ENCODE measurements at regions not wholly inside any gene's neighbourhood (a gene's known extent, or its start where the extent isn't known, plus 50 kb on each side); places are given as distances from the start of the nearest gene placed in this dataset.

DNA sequence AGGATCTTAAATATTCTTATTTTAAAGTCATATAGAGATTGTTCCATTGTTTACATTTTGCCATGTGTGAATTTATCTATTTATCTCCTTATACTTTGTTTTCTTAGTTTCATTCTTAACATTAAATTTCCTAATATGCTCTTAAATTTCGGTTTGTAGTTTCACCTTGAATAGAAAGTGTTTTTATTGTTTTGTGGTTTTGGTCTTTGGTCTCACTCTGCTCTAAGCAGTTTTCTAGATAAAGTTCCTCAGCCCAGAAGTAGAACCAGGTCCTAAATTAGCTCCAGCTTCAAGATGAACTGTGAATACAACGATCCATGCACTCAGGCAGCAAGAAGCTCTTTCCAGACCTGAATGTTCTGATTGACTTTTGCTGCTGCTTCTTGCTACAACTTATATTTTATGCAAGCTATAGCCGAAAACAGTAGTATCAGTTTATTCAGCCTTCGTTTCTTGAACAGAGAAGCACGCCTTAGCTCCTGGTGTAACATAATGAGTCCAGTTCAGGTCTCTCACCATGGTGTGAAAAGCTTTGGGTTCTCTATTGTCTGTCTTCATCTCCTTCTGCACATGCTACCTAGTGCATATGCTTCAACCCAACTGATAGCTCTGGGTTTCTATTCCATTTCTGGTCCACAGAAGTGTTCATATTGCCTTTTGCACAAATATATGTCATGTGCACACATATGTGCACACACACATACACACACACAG lies 95.3 kb downstream of the SEM1 start:
- DNase-seq (ENCODE audit: low spot score), result no peak
- TF ChIP-seq, protein P1, sequence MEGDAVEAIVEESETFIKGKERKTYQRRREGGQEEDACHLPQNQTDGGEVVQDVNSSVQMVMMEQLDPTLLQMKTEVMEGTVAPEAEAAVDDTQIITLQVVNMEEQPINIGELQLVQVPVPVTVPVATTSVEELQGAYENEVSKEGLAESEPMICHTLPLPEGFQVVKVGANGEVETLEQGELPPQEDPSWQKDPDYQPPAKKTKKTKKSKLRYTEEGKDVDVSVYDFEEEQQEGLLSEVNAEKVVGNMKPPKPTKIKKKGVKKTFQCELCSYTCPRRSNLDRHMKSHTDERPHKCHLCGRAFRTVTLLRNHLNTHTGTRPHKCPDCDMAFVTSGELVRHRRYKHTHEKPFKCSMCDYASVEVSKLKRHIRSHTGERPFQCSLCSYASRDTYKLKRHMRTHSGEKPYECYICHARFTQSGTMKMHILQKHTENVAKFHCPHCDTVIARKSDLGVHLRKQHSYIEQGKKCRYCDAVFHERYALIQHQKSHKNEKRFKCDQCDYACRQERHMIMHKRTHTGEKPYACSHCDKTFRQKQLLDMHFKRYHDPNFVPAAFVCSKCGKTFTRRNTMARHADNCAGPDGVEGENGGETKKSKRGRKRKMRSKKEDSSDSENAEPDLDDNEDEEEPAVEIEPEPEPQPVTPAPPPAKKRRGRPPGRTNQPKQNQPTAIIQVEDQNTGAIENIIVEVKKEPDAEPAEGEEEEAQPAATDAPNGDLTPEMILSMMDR (IDR thresholded peaks at IDR 0.05; ENCODE audit: borderline replicate concordance, control extremely low read depth, extremely low read depth, insufficient read depth, missing control alignments), result no peak
- in situ Hi-C loops (cut with MboI; ENCODE audit: low sequenced_read_pairs, unreplicated experiment), result no loop called here

DNA sequence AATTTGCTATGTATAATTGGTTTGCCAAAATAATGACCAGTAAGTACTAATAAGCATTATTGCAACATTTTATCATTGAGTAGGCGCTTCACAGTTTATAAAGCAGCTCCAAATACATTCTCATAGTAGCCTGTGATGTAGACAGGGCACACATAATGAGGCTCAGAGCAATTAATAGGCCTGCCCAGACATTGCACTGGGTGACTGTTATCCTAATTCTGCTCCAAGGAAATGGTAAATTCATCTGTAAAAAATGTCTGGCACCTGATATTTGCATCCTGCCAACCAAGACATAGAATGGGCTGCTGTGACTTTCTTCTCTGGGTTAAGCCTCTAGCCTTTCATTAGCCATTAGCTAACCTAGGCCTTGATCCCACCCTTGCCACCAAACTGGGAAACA lies 97.6 kb downstream of the SEM1 start:
- in situ Hi-C loops (cut with MboI; ENCODE audit: low sequenced_read_pairs, unreplicated experiment), result no loop called here
- DNase-seq (ENCODE audit: low spot score), result no peak
- TF ChIP-seq, protein P1 (IDR thresholded peaks at IDR 0.05; ENCODE audit: borderline replicate concordance, control extremely low read depth, extremely low read depth, insufficient read depth, missing control alignments), result no peak

DNA sequence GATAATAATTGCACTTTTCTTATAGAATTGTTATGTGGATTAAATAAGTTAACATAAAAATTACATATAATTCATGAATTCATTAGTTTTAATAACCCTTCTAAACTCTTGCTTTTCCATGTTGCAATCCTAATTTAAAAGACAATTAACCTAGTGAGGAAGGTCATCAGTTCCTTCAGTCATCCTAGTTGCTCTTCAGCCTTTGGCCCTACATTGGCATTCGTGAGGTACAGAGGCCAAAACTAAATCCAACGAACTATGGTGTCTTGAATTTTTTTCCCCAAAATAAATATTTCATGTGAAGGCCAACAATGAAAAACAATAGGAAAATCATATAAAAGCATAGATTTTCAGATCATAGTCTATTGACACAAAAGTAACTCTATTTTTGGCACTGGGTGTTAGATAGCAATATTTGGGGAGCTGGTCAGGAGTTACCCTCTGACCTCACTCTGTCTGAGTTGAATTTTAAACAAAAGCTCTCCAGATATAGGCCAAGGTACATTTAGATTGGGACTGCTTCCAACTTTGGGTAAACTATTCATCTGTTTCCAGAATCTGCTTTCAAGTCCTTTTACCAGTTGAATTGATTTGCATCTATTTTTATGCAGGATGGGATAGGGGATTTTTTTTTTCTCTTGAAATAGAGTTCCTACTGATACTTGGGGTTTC lies 104.5 kb downstream of the SEM1 start:
- in situ Hi-C loops (cut with MboI; ENCODE audit: low sequenced_read_pairs, unreplicated experiment), result no loop called here
- TF ChIP-seq, protein P1 (IDR thresholded peaks at IDR 0.05; ENCODE audit: borderline replicate concordance, control extremely low read depth, extremely low read depth, insufficient read depth, missing control alignments), result no peak
- no peak for DNase-seq (ENCODE audit: low spot score)

DNA sequence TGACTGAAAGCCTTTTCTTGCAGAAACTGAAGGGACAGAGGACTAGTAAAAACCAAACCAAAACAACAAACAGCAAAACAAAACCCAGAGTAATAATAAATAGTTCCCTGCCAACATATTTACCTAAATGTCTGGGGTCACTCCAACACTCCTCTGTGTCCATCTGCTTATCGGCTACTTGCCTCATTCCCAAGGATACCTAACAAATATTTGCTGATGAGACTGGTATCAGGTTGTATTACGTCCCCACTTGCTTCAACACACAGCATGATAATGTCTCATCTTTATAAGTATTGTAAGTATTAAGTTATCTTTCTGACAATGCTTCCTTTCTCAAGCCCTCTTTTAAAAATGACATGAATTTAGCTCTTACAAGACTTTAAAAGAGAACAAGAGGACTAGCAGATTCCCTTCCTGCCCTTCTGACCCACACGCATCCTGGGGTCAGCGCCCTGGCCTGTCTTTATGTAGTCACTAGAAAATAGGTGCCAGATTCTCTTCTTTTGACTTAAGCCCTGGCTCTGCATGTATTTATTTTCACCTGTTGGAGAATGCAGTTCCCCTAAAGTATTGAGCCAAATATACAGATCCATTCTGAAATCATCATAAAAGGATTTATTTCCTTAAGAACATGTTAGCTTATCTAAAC lies 110.2 kb downstream of the SEM1 start:
- in situ Hi-C loops (cut with MboI; ENCODE audit: low sequenced_read_pairs, unreplicated experiment), result no loop called here

DNA sequence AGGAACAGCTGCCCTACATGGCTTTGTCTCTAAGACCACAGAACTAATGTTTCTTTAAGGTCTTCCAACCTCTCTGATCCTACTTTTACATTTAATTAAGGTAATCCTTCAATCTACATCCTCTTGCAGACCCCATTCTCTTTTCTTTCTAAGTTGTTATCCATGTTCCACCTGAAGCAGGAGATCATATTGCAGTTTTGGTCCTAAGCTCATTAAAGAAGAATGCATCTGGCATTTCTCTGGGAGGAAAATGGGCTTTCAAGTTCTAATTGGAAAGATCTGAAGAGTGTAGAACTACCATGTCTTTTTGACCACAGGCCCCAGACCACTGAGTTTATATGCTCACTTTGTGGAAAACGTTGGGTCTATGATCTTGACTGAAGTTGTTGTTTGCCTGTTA lies 111.2 kb downstream of the SEM1 start:
- no peak for DNase-seq (ENCODE audit: low spot score)
- TF ChIP-seq, protein P1 (IDR thresholded peaks at IDR 0.05; ENCODE audit: borderline replicate concordance, control extremely low read depth, extremely low read depth, insufficient read depth, missing control alignments), result no peak
- in situ Hi-C loops (cut with MboI; ENCODE audit: low sequenced_read_pairs, unreplicated experiment), result no loop called here

More for the DNA sequence above, 110.2 kb downstream of the SEM1 start:
- DNase-seq (ENCODE audit: low spot score), result no peak
- TF ChIP-seq, protein P1 (IDR thresholded peaks at IDR 0.05; ENCODE audit: borderline replicate concordance, control extremely low read depth, extremely low read depth, insufficient read depth, missing control alignments), result no peak

DNA sequence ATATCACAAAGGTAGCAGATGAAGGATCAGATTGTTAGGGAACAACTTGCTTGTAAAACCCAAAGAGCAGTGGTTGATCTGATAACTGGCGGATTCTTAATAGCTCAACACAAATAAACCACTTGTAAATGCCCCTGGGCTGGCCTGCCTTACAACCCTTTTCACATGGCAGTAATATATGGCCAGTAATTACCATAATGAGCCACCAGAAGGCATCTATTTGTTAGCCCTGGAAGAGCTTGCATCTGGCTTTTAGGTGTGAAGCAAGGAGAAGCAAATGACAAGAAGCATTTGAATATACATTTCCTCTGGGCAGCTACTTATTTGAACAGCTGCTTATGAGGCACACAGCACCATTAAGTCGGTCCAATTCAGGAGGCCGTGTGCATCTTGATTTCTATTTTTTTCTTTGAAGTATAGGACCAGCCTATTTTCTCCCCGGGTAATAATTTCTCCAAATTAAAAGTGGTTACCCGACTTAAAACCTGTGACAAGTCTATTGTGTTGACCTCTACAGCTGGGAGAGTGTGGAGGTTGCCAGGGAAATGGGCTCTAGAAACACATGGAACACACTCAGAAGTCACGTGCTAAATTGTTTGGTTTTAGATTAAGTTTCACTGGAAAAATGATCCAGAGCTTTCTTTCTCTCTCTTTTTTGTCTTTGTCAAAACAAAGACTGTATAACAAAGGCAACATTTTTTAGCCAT lies 113.4 kb downstream of the SEM1 start:
- TF ChIP-seq, protein P1 (IDR thresholded peaks at IDR 0.05; ENCODE audit: borderline replicate concordance, control extremely low read depth, extremely low read depth, insufficient read depth, missing control alignments), result no peak
- in situ Hi-C loops (cut with MboI; ENCODE audit: low sequenced_read_pairs, unreplicated experiment), result no loop called here
- DNase-seq (ENCODE audit: low spot score), result no peak

Measured in GM13976 (cell line).